ENCODE measurements at regions not wholly inside any gene's neighbourhood (a gene's known extent, or its start where the extent isn't known, plus 50 kb on each side); places are given as distances from the start of the nearest gene placed in this dataset.

GRCh38 chr18:25454730-25455129, 102.8 kb upstream of the ZNF521 start:
- TF ChIP-seq POLR2A (IDR thresholded peaks at IDR 0.05) (no peak), CTCF (IDR thresholded peaks at IDR 0.05) (no peak)

Measured in thyroid gland (tissue), 4 donors.